Fibroblast of the aortic adventitia (primary cell): ENCODE measurements at regions not wholly inside any gene's neighbourhood (a gene's known extent, or its start where the extent isn't known, plus 50 kb on each side); places are given as distances from the start of the nearest gene placed in this dataset.

Source experiments
- DNase-seq: peaks from one replicate; pipeline ENCODE4 v3.0.0-alpha.2; 2010; ENCODE audit warnings: low read depth
- H3K4me3 ChIP-seq: 2 replicates; pipeline ENCODE4 v1.5.1; 2011; ENCODE audit warnings: low read depth, mild to moderate bottlenecking, control low read depth, low read length, moderate library complexity
- TF ChIP-seq, protein P1 (sequence below): IDR thresholded peaks from 2 replicates; pipeline ENCODE4 v1.5.1; 2011; ENCODE audit warnings: mild to moderate bottlenecking, low read length, control low read depth, inconsistent platforms; ENCODE audit not compliant: insufficient read depth

DNA sequence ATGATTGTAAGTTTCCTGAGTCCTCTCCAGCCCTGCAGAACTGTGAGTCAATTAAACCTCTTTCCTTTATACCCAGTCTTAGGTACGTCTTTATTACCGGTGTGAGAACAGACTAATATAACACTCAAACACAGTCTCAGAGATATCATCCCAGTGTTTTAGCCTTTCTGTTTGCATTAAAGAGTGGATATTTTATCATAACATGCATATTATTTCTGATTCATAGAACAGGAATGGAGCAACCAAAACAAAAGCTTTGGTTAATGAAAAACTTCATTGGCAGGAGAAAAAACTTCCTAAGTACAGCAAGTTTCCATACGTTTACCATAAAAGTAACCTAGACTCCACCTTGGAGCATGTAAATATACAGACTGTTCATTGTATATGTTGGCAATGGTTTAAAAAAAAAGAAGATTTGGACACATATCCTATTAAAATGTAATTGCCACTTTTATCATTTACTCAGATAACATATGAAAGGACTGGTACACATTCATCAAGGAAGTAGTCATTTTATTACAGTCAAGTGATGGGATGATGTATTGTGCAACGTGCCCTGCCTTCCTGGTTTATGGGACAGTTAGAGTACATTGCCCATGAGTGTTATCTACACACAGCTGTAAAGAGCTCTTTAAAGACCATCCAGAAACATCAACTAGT lies 144.8 kb downstream of the ETS2 start:
- peak; percentile 22 for DNase-seq
- TF ChIP-seq, protein P1, sequence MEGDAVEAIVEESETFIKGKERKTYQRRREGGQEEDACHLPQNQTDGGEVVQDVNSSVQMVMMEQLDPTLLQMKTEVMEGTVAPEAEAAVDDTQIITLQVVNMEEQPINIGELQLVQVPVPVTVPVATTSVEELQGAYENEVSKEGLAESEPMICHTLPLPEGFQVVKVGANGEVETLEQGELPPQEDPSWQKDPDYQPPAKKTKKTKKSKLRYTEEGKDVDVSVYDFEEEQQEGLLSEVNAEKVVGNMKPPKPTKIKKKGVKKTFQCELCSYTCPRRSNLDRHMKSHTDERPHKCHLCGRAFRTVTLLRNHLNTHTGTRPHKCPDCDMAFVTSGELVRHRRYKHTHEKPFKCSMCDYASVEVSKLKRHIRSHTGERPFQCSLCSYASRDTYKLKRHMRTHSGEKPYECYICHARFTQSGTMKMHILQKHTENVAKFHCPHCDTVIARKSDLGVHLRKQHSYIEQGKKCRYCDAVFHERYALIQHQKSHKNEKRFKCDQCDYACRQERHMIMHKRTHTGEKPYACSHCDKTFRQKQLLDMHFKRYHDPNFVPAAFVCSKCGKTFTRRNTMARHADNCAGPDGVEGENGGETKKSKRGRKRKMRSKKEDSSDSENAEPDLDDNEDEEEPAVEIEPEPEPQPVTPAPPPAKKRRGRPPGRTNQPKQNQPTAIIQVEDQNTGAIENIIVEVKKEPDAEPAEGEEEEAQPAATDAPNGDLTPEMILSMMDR = no peak
- H3K4me3 ChIP-seq = no peak overlapping the region

DNA sequence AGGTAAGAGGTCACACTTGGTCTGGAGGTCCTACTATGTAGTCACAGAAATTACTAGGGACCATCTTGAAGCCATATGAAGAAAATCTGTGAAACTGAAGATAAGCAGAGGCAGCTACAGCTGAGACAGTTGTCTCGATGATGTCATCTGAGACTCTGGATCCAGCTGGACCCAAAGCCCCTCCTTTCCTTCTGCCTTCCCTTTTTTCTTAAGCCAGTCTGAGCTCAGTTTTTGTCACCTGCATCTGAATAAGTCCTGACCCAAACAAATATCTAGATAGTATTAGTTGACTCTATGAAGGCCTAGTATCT lies 143.3 kb downstream of the ETS2 start:
- DNase-seq = no peak
- TF ChIP-seq, protein P1 = no peak
- H3K4me3 ChIP-seq = no peak overlapping the region

DNA sequence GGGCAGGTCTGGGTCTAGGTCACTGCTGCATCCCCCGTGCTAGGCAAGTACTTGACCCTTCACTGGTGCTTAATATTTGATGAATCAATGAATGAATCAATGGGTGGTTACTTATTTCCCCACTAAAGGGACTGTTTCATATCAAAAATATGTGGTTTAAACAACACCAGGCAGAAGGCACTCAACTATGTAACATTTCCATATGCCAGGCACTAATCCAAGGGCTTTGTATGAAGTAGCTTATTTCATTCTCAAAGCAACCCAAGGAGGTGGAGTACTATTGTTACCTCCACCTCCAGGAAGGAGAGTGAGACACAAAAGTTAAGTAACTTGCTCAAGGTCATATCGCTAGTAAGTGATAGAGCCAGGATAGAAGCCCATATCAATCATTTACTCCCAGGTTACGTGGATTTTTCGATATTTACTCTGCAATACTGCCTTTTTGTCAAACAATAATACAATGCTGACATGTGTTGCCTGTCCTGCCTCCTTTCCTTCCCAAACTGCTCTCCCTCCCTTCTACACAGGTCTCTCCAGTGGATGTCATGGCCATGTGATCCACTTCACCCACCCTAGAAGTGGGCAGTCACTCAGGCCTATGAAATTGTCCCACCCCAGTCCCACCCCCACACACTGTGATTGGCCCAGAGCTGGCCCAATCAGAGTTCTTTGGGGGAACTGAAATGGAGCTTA lies 142.8 kb downstream of the ETS2 start:
- H3K4me3 ChIP-seq = no peak overlapping the region
- TF ChIP-seq, protein P1 = no peak
- peak; percentile 61 for DNase-seq

DNA sequence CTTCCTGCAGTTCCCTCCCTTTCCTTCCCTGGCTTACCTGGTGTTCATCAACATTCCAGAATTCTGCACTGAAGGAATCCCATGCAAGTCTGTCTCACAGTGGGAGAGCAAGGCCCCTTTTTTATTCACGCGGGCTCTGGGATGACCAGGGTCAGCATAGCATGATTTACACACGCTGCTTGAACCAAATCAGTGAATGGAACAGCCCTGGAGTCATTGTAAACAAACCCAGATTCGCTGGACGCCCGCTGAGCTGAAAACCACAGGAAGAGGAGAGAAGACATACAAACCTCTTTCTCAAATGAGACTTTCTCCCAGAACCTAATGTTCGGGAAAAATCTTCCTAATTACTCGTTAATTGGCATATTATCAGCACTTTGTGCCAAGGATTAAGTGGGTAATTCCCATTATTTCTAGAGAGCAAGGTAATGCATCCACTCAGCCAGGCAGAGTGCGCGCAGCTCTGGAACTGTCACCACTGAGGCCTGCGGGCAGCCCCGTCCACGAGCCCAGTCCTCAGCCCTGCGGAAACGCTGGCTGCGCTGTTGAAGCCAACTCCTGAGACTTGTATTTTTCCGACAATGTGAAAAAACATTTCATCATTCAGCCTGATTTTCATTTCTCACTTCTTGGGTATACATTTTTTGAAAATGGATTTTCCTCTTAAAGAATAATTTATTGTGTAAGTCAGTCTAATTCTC lies 140.0 kb downstream of the ETS2 start:
- no peak for DNase-seq
- H3K4me3 ChIP-seq = no peak overlapping the region
- TF ChIP-seq, protein P1 = no peak

DNA sequence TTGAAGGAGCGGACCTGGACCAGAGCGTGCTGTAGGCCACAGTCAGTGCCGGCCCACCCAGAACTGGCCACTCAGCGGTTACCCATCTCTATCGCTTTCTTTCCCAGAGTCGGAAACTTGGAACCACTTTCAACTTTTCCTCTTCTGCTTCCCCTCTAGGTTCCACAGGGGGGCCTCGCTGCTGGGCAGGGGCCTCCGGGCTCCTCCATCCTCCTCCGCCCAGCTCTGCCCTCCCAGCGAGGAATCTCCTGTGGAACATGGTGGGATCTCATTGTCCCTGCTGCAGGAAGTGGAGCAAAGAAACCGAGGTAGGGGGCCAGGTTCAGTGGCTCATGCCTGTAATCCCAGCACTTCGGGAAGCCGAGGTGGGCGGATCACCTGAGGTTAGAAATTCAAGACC lies 139.2 kb downstream of the ETS2 start:
- DNase-seq = no peak
- H3K4me3 ChIP-seq = no peak overlapping the region
- TF ChIP-seq, protein P1 = no peak

DNA sequence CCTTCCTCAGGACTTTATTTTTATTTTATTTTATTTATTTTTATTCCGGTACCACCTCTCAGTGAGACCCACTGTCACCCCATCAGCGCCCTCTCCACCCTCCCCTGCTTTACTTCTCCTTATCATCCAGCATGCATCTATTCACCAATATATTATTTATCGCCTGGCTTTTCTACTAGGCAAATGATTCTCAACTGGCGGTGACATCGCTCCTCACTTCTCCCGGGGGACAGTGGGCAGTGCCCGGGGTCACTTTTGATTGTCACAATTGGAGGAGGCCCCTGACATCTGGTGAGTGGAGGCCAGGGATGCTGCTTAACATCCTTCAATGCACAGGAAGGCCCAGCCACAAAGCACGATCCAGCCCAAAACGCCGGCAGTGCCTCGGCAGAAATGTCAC lies 138.7 kb downstream of the ETS2 start:
- H3K4me3 ChIP-seq = no peak overlapping the region
- DNase-seq = no peak
- TF ChIP-seq, protein P1 = no peak
